CD4-positive, alpha-beta T cell (primary cell): ENCODE measurements at regions not wholly inside any gene's neighbourhood (a gene's known extent, or its start where the extent isn't known, plus 50 kb on each side); places are given as distances from the start of the nearest gene placed in this dataset.

Source experiments
- ATAC-seq: fragments of 200-7000 bp; cut with Tn5 transposase; one replicate; pipeline ENCODE4 v1.10.0; 2022; ENCODE audit warnings: mild to moderate bottlenecking; ENCODE audit not compliant: poor library complexity
- CTCF ChIA-PET: fragments of 350-600 bp; sonication (Branson Sonifier 250); formaldehyde crosslinking; loops from one replicate; lab custom pipeline; 2021; ENCODE audit warnings: antibody characterized with exemption, inconsistent platforms; lab: Charles Lee
- POLR2A ChIA-PET: fragments of 350-600 bp; sonication (Branson Sonifier 250); formaldehyde crosslinking; loops from one replicate; lab custom pipeline; 2021; ENCODE audit warnings: antibody characterized with exemption, inconsistent platforms; lab: Charles Lee
- DNase-seq, 14 experiments: peaks; one replicate each; pipeline ENCODE4 v3.0.0-alpha.2; 2013 to 2020; ENCODE audit warnings: mixed read lengths in 2 of 14
- H3K27ac ChIP-seq, 2 donors: one replicate each; pipeline versions ENCODE4 v1.5.1 to v1.7.0; 2013; ENCODE audit warnings: low read length in 2 of 2, low read depth in 1 of 2, mild to moderate bottlenecking in 1 of 2
- H3K27me3 ChIP-seq, 2 experiments: 1 replicate in 1 of 2; 2 replicates in 1 of 2; pipeline versions ENCODE4 v1.6.1 to v1.7.0; 2013; ENCODE audit warnings: low read length in 2 of 2, control low read depth in 1 of 2, mild to moderate bottlenecking in 1 of 2, moderate library complexity in 1 of 2; ENCODE audit not compliant: insufficient read depth in 2 of 2, control insufficient read depth in 1 of 2
- H3K36me3 ChIP-seq: one replicate; pipeline ENCODE4 v1.6.1; 2013; ENCODE audit warnings: low read length, control low read depth; ENCODE audit not compliant: insufficient read depth
- H3K4me1 ChIP-seq: one replicate; pipeline ENCODE4 v1.6.1; 2013; ENCODE audit warnings: low read length, control low read depth; ENCODE audit not compliant: insufficient read depth
- H3K4me3 ChIP-seq: one replicate; pipeline ENCODE4 v1.5.1; 2013; ENCODE audit warnings: mild to moderate bottlenecking, low read length, moderate library complexity
- H3K9me3 ChIP-seq, 2 experiments: 1 replicate in 1 of 2; 2 replicates in 1 of 2; pipeline versions ENCODE4 v1.6.1 to v1.7.0; 2013; ENCODE audit warnings: low read length in 2 of 2, mild to moderate bottlenecking in 2 of 2, control low read depth in 1 of 2, moderate library complexity in 1 of 2; ENCODE audit not compliant: control insufficient read depth in 1 of 2, insufficient read depth in 1 of 2
- H3K27ac Mint-ChIP-seq: one replicate; pipeline ENCODE4 v1.8.0; 2020; ENCODE audit warnings: mixed read lengths
- H3K27me3 Mint-ChIP-seq: one replicate; pipeline ENCODE4 v1.8.0; 2021; ENCODE audit warnings: mixed read lengths
- H3K36me3 Mint-ChIP-seq: one replicate; pipeline ENCODE4 v1.8.0; 2021; ENCODE audit warnings: low read depth, mixed read lengths
- H3K4me1 Mint-ChIP-seq: one replicate; pipeline ENCODE4 v1.8.0; 2021; ENCODE audit warnings: low read depth, mixed read lengths
- H3K4me3 Mint-ChIP-seq: one replicate; pipeline ENCODE4 v1.8.0; 2020; ENCODE audit warnings: mild to moderate bottlenecking, mixed read lengths
- H3K9me3 Mint-ChIP-seq: one replicate; pipeline ENCODE4 v1.8.0; 2020; ENCODE audit warnings: mixed read lengths
- intact Hi-C, 2 experiments: fragments of 100-400 bp; cut with DNase I in 1 of 2; cut with micrococcal nuclease in 1 of 2; formaldehyde crosslinking; loops; one replicate each; pipeline versions ENCODE4 v1.15.1 to v1.9.0; 2023 to 2025; cut with DNase I, micrococcal nuclease
- TF ChIP-seq, protein P1 (sequence below): fragments of 200-600 bp; IDR thresholded peaks from one replicate; pipeline ENCODE4 v1.8.0; 2022; ENCODE audit warnings: antibody characterized with exemption, mild to moderate bottlenecking

DNA sequence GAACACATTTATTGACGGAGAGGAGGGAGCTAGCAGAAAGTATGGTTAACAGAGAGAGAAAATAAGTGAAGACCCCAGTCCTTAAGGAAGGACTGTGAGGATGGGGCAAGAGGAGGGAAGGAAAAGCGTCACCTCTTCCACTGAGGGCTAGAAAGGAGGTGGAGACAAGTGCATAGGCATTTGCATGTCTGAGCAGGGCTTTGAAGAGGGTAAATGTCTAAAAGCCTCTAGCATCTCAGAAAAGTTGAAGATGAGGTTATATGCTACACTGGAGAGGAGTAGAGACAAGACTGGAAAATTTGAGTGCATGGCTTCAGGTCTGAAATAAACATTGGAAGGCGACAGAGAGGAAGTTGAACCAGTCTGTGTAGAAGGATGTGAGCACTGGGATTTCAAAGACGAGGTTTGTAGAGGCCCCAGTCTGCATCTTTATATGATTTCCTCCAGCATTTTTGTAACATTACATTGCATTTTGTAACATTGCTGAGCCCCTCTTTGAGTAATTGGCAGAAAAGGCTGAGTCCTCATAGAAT lies 98.5 kb upstream of the IFNG-AS1 start:
- no peak for ATAC-seq
- no peak for DNase-seq
- CTCF ChIA-PET, result interaction anchor here (0.5 kb wide), 1 partner anchor 809 kb away, joined by 4 read pairs; no protein-coding TSS in a partner anchor
- H3K4me3 Mint-ChIP-seq, result no peak overlapping the region
- Histone ChIP-seq H3K27me3 (no peaks in the 10 kb centered on the region), H3K4me3 (no peak overlapping the region), H3K4me1 (no peaks in the 10 kb centered on the region), H3K9me3 (no peaks in the 10 kb centered on the region), H3K36me3 (no peaks in the 10 kb centered on the region), H3K27ac (no peak overlapping the region)
- H3K36me3 Mint-ChIP-seq, result no peaks in the 10 kb centered on the region
- H3K9me3 Mint-ChIP-seq, result no peaks in the 10 kb centered on the region
- POLR2A ChIA-PET, result no interaction called here
- no peaks in the 10 kb centered on the region for H3K27me3 Mint-ChIP-seq
- peaks cover 13% of the 10 kb centered on the region for H3K4me1 Mint-ChIP-seq
- intact Hi-C loops, result no loop called here
- no peak overlapping the region for H3K27ac Mint-ChIP-seq
- TF ChIP-seq, protein P1, sequence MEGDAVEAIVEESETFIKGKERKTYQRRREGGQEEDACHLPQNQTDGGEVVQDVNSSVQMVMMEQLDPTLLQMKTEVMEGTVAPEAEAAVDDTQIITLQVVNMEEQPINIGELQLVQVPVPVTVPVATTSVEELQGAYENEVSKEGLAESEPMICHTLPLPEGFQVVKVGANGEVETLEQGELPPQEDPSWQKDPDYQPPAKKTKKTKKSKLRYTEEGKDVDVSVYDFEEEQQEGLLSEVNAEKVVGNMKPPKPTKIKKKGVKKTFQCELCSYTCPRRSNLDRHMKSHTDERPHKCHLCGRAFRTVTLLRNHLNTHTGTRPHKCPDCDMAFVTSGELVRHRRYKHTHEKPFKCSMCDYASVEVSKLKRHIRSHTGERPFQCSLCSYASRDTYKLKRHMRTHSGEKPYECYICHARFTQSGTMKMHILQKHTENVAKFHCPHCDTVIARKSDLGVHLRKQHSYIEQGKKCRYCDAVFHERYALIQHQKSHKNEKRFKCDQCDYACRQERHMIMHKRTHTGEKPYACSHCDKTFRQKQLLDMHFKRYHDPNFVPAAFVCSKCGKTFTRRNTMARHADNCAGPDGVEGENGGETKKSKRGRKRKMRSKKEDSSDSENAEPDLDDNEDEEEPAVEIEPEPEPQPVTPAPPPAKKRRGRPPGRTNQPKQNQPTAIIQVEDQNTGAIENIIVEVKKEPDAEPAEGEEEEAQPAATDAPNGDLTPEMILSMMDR, result no peak

DNA sequence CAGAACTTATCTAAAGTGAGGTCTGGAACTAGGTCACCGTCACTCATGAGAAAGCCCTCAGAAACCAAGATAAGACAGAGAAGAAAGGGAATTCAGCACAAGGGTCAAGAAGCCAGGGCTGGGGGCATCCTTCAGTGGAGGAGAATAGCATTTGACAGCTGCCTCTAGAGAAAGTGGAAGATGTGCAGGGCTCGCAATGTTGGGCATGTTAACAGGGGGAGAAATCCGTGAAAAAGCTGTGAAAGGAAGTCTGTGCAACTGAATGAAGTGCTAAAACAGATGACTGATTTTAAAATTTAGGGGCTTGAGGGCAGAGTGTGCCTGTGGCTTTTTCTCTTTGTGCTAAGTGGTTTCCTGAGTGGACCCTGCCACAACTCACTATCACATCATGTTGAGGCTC lies 97.7 kb upstream of the IFNG-AS1 start:
- no peak overlapping the region for H3K27ac ChIP-seq
- no peak overlapping the region for H3K27ac Mint-ChIP-seq
- H3K36me3 ChIP-seq, result no peaks in the 10 kb centered on the region
- POLR2A ChIA-PET, result no interaction called here
- TF ChIP-seq, protein P1, result no peak
- no peaks in the 10 kb centered on the region for H3K36me3 Mint-ChIP-seq
- intact Hi-C loops, result no loop called here
- H3K9me3 Mint-ChIP-seq, result no peaks in the 10 kb centered on the region
- ATAC-seq (no peak), DNase-seq (no peak)
- no peak overlapping the region for H3K4me3 ChIP-seq
- CTCF ChIA-PET, result interaction anchor here (0.5 kb wide), 1 partner anchor 809 kb away, joined by 4 read pairs; no protein-coding TSS in a partner anchor
- H3K27me3 Mint-ChIP-seq, result no peaks in the 10 kb centered on the region
- no peak overlapping the region for H3K4me3 Mint-ChIP-seq
- no peaks in the 10 kb centered on the region for H3K27me3 ChIP-seq
- H3K9me3 ChIP-seq, result no peaks in the 10 kb centered on the region
- H3K4me1 Mint-ChIP-seq, result peaks cover 13% of the 10 kb centered on the region
- no peaks in the 10 kb centered on the region for H3K4me1 ChIP-seq

DNA sequence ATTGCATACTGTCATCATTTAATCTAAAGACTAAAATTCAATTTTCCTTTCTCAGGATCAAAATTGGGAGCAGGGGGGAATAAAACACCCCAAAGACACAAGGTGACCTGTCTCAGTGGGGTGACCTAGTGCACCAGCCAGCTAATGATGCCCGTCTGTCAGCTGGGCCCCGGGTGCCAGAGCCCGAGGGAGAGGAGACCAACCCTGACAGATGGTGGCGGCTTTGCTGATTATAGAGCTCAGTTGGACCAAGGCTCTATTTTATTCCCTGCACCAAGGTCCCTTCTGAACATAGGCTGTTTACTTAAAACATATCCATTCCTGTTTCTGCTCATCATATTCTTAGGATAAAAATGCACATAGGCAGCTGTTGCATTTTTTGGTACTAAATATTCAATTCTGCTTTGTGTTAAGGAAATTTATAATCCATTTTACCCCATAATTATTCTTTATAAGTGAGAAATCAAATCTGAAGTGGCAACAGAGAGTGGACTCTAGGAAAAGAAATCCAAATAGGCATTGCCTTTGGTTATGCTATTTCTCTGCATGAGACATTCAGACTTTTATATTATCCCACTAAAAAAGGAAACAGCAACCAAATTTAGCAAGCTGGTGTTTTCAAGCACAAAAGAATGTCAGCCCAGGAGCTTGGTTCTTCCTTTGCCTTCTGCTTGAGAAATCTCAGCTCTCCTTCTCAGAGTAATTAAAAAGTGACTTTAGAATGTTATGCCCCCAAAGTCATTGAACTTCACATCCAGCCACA lies 96.8 kb upstream of the IFNG-AS1 start:
- intact Hi-C loops, result no loop called here
- H3K27ac ChIP-seq, result no peak overlapping the region
- no peak overlapping the region for H3K4me3 ChIP-seq
- ATAC-seq, result no peak
- H3K27me3 ChIP-seq, result no peaks in the 10 kb centered on the region
- Mint-ChIP-seq H3K9me3 (no peaks in the 10 kb centered on the region), H3K36me3 (no peaks in the 10 kb centered on the region), H3K4me3 (no peak overlapping the region), H3K4me1 (peaks cover 13% of the 10 kb centered on the region), H3K27ac (no peak overlapping the region), H3K27me3 (no peaks in the 10 kb centered on the region)
- TF ChIP-seq, protein P1, result no peak
- CTCF ChIA-PET, result no interaction called here
- no peaks in the 10 kb centered on the region for H3K9me3 ChIP-seq
- no peaks in the 10 kb centered on the region for H3K36me3 ChIP-seq
- POLR2A ChIA-PET, result no interaction called here
- DNase-seq, result no peak
- no peaks in the 10 kb centered on the region for H3K4me1 ChIP-seq
